Kidney glomerular epithelial cell (primary cell): ENCODE measurements at regions not wholly inside any gene's neighbourhood (a gene's known extent, or its start where the extent isn't known, plus 50 kb on each side); places are given as distances from the start of the nearest gene placed in this dataset.
"Not testable (repeated sequence)": the region's sequence is repeated elsewhere in the genome, so short reads cannot be mapped to it uniquely, and the experiment has no call there.

Experiments
- DNase-seq: peaks from one replicate; lab custom pipeline; 2025; lab: John Stamatoyannopoulos, UW

DNA sequence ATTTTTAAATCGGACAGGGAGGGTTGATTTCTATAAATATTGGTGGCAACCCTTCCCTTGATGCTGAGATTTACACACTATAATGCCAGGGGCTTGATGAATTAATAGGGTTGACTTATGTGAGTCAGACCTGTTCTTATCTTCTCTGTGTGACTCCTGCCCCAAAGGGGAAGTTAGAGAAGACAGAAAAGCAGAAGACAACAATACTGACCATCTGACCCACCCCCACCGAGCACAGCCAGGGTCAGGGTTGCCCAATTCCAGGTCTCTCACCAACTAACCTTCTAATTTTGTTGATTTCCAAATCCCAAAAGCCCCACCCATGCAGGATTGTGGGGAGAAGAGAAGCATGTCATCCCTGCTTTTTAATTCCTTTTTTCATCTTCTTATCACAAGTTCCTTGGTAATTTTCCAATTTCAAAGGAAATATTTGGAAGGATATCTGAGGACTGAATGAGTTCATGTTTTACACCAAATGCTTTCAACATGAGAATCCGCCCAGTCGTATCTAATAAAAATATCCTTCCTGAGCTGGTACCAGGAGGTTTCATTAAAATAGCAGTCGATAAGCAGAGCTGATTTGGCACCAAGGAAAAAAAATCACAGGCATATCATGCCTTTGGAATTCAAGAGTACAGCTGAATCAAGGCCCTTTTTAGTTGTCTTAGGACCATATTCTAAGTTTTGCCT, 603.4 kb upstream of the CDH11 start:
- DNase-seq = no peak

DNA sequence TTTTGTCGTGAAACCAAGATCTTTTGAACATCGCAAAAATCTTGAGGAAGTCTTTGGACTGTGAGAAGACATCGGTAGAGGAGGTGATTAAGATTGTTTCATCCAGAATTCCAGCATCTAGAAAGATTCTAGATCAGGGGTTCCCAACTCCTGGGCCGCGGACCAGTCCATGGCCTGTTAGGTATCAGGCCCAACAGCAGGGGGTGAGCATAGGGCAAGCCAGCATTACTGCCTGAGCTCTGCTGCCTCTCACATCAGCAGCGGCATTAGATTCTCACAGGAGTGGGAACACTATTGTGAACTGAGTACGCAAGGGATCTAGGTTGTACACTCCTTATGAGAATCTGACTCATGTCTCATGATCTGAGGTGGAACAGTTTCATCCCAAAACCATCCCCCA, 600.6 kb upstream of the CDH11 start:
- no peak for DNase-seq

DNA sequence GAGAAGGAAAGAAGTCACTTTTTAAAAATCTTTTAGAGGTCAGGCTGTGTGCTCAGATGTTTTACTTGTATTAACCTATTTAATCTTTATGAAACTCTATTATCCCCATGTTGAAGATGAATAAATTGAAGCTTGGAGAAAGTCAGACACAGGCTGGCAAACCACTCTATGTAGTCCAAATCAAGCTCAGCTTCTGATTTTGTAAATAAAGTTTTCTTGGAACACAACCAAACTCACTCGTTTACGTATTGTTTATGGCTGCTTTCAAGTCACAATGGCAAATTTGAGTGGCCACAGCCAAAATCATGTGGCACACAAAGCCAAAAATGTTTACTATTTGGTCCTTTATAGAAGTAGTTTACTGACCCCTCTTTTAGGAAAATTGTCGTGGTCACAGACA, 596.0 kb upstream of the CDH11 start:
- DNase-seq = no peak

DNA sequence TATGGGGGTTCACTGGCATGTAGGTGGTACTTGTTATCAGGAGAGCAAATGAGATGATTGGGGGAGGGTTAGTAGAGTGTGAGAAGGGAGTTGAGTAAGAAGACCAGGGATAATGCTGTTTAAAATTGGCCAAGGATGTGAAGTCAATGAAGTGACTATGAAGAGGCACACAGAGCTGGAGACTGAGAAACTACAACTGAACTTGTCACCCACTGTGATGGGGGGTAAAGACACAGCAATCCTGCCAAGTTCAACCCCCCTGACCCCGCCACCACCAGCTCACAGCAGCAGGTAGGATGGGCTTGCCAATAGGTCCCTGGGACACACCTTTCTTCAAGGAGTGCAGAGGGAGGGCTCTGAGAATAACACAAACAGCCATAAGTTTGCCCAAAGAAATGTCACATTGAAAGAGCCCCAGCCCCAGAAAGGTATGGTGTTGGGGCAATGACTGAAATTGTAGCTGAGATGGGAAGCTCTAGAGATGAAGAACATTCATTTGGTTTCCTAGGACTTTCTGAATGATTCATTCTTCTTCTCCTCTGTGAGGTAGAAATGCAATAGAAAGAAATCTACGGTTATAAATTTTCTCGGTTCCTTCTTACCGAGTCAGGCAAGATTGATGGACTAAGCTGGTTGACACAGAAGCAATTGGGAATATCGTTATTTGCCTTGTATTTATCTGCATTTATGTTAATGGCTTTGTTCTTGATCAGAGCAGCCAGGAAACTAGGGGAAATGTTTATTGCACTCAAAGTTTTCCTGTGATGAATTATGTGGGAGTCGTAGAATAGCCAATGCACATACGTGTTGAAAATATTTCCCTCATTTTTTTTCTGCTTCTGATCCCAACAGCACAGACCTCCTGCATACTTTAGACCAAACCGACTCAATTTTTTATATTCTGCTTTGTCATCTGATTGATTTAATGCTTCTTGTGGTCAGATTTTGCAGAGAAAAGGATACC, 595.2 kb upstream of the CDH11 start:
- DNase-seq = no peak

DNA sequence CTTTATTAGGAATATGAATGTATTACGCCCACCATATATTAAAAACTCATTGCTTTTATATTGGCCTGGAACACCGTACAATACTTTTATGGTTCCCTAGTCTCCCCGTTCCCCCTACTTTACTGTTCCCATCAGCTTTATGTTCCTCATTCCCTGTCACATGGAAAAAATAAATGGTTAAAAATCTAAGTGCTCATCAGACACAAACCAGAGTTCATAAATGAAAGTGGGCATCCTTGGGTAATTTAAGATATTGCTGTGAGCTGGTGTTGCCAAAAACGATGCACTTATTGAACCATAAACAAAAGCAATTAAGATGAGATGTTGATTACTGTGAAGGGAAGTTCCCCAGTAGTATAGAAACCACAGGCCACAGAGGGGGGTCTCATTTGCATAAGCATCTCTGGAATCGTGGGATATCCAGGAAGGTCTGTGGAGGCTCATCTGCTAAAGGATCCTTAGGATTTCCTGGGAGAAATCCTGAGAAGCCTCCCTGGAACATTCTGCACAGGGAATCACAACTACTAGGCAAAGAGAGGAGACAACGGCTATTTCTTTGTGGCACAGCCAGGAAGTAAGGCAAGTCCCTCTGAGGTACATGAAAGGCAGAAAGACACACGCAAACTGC, 591.4 kb upstream of the CDH11 start:
- DNase-seq = no peak

DNA sequence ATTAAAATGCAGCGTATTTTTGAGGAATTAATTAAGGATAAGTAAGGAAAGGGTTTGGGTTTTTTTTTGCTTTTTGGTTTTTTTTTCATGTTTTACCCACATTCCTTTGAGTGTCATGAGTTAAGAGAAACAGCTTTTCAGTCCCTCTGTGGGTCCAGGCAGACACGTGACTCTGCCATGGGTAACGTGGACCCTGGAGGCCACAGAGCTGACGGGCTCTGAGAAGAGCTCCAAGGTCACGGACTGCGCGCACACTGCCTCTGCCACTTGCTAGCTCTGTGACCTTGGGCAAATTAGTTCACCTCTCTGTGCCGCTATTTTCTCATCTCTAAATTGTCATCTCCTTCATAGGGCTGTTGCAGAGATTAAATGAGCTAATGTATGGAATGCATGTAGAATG, 588.2 kb upstream of the CDH11 start:
- DNase-seq = no peak

DNA sequence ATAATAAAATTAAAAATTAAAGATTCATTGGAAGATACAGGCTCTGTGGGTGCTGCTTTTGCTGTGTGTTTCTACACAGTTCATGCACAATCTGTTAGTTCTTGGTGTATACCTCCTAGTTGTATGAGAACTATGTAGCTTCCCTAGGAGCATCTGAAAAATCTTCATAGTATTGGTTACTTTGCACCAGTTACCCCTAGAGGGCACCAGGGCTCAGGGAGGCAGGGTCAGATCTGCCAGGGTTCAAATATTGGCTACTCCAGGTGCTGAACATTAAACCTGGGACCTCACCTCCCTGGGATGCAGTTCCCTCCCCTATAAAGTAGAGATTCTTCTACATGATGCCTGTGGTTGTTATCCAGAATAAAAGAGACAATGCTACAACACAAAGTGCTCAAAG, 583.0 kb upstream of the CDH11 start:
- no peak for DNase-seq

DNA sequence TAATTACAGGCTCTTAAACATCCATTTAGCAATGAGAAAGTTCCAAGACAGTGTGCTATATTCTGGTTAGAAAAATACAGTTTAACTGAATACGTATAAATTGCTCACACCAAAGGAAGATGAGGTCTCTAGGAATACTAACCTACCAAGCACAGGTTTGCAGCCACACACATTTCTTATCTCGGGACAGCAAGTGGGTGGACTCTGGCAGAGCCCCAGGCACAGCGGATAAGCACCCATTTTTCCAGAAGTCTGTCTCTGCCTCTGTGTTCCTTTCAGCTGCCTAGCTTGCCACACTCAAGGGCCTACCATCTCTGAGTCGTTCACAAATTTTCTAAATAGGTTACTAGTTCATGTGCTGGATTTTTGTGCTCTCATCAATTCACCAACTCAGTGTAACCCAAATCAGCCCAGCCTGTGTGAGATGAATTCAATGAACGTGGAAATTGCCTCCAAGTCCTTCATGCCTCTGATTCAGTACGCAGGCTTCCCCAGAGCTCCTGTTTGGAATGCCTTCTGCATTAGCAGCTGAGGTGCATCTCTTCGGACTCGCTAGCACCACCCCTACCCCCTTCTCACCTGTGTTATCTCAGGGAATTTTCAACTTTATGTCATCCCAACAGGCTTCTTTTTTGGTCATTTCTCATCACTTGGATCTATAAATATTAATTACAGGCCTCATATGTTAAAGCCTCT, 581.0 kb upstream of the CDH11 start:
- no peak for DNase-seq

DNA sequence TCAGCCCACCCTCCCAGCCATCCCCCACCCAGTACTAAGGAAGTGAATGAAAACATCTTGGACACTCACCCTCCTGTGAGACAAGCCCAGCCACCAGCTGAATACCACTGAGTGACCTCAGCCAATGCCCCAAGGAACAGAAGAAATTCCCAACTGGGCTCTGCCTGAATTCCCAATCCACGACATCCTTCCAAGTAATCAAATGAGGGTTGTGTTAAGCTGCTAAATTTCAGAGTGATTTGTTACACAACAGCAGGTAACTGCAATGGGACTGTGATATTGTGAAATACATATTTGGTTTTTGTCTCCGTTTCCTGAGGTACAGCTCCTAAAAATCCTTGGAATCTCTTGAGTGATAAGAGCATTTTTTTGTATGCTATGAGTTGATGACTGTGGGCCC, 578.7 kb upstream of the CDH11 start:
- no peak for DNase-seq

DNA sequence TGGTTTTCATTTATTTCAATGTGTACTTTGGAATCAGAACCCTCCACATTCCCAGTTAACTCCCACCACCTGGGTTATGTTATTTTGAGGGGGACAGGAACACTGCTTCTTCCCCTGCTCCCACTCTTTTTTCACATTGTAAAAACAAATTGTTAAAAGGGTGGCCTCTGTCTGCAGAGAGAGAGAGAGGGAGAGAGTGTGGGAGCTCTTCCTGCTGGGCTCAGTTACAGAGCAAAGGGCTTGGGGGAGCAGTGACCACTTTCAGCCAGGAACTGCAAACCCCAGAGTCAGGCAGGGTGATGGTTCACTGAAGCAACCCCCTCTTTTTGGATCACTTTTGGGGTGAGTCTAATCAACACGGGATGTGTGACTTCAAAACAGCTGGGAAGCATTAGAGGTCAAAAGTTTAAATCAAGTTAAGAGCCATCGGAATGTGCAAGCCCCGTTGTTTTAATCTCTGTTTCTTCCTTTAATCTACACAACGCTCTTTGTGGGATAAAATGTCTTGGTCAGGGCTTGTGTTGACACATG, 577.0 kb upstream of the CDH11 start:
- no peak for DNase-seq

DNA sequence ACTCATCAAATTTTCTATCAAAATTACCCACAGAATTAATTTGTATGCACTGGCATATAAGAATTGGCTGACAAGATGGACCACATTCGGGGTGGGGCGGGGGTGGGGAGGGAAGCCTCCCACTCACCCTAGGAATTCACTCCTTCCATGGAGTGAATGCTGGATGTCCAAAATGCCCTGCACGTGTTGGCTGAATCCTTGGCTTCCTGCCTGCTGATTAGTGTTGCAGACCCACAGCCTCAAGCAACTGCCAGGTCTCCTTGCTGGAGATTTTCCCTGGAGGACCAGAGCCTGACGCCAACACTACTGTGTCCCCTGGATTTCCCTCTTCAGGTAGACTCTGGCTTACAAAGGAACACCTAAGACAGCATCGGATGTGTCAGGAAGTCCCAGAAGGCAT, 575.7 kb upstream of the CDH11 start:
- DNase-seq = no peak

DNA sequence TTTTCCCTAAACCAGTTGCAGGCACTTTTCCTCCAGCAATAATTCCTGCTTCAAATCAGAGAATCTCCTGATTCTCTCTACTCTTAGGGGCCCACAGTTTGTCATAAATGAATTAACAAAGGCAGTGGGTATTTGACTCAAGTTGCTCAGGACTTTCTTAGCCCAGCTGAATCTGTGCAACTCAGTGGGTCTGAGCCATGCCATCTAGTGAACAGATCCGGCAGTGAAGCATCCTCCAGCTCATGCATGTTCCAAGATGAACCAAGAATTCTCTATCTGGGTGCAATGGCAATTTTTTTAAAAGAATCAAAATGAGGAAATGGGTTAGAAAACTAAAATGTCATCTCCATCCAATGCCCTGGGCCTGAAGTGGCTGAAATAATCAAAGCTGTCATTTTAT, 575.2 kb upstream of the CDH11 start:
- DNase-seq = no peak

DNA sequence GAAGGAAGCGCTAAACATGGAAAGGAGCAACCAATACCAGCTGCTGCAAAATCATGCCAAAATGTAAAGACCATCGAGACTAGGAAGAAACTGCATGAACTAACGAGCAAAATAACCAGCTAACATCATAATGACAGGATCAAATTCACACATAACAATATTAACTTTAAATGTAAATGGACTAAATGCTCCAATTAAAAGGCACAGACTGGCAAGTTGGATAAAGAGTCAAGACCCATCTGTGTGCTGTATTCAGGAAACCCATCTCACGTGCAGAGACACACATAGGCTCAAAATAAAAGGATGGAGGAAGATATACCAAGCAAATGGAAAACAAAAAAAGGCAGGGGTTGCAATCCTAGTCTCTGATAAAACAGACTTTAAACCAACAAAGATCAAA, 570.0 kb upstream of the CDH11 start:
- not testable (repeated sequence) for DNase-seq

DNA sequence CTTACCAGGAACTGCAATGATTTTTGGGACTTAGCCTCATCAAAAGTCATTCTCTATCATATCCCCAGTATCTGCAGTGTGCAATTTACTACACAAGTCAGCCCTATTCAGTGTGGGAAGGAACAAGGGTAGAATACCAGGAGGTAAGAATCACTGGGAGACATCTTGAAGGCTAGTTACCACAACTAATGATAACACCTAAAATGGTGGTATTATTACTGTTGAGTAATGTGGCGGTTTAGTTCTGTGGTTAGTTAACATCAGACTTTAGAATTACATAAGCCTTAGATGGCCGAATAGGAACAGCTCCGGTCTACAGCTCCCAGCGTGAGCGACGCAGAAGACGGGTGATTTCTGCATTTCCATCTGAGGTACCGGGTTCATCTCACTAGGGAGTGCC, 567.9 kb upstream of the CDH11 start:
- DNase-seq = no peak

DNA sequence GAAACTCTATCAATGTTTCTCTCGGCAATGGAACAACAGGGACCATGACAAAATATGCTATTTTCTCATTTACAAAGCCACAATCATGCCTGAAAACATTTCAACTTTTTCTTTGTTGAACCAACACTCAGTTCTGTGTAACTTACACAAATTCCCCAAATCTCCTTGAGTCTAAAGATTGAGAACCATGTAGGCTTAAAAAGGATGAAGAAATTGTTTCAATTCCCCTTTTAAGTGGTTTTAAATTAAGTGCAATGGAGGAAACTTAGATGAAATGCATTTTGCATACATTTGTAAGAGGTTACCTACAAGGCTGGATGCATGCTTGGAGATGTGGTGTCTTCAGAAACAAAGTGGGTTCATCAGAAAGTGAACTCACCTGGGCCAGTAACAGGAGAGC, 566.4 kb upstream of the CDH11 start:
- no peak for DNase-seq

DNA sequence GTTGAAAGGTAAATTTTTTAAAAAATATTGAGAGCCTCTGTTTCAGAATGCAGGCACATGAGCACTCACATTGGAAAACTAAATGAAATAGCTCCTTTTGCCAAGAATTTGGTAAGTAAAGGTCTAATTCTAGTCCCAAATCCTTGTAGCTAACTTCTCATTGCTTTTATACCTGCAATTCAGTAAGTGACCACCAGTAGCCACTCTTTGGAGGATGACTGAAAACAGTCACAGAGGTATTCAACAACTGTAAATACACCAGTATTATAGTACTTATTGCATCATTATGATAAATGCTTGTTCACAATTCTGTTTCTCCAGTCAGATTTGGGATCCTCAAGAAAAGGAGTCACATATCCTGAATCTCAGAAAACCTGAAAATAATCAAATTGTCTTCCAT, 562.4 kb upstream of the CDH11 start:
- no peak for DNase-seq

DNA sequence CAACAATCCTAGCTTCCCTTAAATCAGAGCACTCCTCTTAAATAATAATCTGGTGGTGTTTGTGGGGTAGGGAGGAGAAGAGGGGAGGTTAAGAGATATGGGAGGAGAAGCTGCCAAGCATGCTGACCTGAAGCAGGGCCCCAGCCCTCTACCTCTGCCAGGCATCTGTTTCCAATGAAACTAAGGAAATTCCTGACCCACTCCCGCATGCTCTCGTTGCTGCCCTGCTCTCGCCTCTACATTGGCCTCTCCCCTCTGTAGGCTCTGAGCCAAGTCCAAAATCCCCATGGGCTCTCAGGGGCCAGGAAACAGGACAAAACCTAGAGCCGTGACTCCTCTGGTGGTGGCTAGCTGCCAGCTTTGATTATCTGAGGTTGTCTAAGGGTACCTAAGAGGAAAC, 559.5 kb upstream of the CDH11 start:
- no peak for DNase-seq

DNA sequence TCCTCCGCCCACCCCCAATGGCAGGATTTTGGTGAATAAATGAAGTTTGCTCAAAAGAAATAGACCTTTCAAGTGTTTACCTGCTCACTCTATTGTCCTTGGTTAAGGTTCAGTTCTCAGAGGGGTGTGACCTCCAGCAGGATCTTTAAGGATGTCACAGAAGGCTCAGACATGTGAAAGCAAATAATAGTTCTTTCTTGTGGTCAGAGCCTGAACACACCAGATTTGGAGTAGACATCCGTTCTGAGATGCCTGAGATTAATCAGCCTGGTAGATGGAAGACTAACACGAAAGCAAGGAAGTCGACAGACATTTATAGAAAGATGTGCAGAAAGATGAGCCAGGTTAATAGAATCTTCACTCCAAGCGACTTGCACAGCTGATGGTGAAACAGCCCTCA, 557.9 kb upstream of the CDH11 start:
- DNase-seq = no peak

DNA sequence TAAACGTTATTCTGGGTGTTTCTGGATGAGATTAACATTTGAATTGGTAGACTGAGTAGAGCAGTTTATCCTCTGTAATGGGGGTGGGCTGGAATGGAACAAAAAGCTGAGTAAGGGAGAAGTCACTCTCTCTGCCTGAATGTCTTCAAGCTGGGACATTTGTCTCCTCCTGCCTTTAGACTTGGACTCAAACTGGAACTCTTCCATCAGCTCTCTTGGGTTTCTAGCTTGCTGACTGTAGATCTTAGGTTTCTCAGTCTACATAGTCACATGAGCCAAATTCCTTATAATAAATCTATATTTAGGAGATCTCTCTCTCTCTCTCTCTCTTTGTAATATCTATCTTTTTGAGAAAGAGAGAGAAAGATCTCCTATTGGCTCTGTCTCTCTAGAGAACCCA, 553.3 kb upstream of the CDH11 start:
- no peak for DNase-seq

DNA sequence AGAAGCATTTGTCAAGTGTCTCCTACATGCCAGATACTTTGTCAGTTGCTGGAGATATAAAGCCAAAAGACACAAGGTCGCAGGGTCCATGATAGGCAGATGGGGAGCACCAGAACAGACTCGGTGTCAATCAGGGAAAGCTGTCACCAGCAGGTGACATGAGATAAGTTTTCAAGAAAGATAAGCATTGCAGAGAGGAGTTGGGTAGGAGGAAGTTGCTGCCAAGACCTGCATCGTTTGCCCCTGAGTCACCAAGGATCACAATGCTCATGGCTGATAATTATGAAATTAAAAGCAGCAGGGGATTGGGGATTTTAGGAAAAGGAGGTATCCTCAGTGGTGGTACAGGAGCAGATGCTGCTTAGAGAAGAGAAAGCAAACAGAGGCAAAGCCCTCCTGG, 551.1 kb upstream of the CDH11 start:
- no peak for DNase-seq

DNA sequence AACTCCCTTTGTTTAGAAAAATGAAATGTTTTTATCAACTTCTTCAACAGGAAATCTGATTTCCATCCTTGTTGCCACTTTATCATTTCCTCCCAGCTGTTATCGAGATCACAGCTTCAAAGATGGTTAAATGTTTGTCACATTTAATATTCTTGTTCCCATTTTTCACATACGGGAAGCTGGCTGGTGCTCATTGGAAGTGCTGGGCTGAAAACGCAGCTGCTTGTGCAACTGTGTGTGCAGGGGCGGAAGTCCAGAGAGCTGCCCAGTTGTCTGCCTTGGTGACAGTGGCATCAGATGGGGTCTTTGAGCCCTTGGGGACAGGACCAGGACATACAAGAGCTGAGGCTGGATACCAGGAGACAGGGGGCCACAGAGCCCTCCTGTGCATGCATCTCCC, 549.2 kb upstream of the CDH11 start:
- no peak for DNase-seq

DNA sequence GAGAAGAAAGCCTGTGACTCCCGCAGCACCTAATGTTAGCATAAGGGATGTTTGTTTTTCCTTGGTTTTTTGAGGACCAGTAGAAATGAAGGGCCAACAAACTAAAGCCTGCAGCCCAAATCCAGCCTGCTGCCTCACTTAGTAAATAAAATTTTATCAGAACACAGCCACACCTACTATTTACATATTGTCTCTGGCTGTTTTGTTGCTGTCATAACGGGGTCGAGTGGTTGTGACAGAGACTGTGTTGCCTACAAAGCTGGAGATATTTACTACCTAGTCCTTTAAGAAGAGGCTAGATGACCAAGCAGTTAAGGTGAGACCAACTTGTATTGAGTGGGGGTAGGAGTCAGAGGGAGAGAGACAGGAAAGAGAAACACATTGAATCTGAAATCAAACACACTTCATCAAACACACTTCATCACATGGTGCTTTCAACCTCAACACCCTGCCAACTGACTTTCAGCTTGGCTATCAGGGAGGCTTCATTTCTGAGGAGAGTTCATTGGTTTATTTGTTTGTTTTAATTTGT, 546.3 kb upstream of the CDH11 start:
- no peak for DNase-seq
